ENCODE measurements at regions not wholly inside any gene's neighbourhood (a gene's known extent, or its start where the extent isn't known, plus 50 kb on each side); places are given as distances from the start of the nearest gene placed in this dataset.
"Not testable (repeated sequence)": the region's sequence is repeated elsewhere in the genome, so short reads cannot be mapped to it uniquely, and the experiment has no call there.

DNA sequence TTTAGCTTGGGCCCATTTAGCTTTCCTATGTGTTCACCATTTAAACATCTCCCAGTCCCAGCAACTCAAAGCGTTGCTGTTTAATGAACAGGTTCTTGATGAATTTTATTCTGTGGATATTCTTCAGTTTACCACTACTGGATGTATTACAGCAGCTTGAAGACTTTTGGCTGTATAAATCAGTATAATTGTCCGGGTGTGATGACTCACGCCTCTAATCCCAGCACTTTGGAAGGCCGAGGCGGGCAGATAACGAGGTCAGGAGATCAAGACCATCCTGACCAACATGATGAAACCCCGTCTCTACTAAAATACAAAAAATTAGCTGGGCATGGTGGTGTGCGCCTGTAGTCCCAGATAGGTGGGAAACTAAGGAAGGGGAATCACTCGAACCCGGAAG is 1286.7 kb upstream of the EYS start:
- not testable (repeated sequence) for DNase-seq

- no peak for DNase-seq
These were observed 1286.2 kb upstream of the EYS start for GRCh38 chr6:66993272-66993671.

DNA sequence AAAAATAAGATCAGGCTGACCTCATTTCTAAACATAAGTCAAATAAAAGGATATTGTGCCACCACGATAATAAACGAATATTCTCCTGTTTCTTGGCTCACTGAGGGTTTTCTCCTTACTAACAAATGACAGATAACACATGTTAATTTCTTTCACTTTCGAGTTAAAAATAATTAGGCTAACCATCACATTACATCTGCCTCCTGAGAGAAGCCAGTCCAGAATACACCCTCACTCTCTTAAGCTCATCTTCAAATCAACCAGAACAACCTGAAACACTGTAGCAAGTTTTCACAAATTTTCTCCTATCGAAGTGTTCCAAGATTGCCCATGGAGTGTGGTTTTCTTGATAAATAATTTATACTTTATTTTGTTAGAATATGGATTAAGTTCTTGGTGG is 1285.6 kb upstream of the EYS start:
- DNase-seq, result no peak

- no peak for DNase-seq
These were observed 1279.9 kb upstream of the EYS start for GRCh38 chr6:66986940-66987339.

- DNase-seq, result no peak
These were observed 1278.8 kb upstream of the EYS start for GRCh38 chr6:66985816-66986215.

DNA sequence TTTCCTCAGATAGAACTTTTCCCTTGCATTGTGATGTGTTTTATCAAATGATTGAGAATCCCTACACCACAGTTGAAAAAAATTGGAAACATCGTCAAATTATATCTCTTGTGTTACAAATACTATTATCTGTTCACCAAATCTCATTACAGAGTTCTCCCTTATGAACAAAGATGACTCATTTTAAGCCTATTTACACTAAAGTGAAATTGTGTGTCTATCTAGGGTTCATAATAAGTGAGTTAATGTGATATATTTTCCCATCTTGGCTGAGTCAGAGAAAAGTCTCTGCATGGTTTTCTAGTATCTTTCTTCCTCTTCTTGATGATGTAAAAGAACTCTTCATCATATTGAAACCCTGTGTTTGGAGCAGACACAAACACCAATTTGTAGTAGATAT is 1263.3 kb upstream of the EYS start:
- no peak for DNase-seq

DNA sequence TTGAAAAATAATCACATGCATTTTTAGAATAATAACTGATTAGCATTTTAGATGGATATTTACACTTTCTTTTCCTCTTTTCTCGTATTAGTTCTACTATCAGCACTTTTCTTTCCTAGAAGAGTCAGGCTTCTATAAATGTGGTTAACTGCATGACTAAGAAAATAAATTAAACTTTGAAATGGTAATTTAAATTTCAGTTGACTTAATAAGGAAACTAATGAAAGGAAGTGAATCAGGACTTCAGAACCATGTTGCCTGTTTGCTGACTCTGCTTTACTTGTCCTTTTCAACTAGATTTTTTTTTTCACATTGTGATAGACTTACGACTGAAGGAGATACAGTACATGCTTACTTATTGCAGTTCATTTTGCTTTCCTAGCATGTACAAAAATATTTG is 1258.2 kb upstream of the EYS start:
- DNase-seq, result no peak

DNA sequence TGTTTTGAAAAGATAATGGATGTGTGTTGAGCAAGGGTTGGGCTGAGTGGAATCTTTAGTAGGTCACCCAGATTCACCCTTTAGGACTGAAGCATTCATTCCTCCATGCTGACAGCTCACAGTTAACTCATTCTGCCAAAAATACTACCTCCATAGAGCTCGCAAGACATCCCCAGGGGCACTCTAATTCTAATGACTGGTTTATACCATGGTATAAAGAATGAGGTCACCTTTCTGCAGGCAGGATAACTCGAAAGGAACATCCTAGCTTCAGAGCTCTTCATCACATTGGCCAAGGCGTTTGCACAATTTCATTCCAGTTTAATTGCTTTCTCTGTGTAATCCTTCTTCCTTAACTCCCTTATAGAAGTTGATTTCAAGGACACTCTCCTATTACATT is 1257.2 kb upstream of the EYS start:
- no peak for DNase-seq

DNA sequence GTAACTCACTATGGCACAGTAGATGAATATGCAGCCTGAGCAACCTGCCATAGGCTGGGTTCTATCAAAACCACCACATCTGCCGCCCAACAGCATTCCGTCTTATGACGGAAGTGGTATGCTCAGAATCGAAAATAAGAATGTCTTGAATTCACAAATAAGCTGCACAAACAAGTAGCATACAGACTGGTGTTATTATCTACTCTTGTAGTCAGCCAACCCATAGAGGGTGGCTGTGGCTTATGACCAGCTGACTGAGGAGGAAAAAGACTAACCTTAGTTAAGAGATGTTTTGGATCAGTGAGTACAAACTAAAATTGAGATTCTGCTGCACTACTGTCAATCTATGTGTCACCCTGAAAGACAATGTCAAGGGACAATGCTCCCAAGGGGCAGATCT is 1255.1 kb upstream of the EYS start:
- no peak for DNase-seq

- no peak for DNase-seq
These were observed 1254.2 kb upstream of the EYS start for GRCh38 chr6:66961191-66961590.

DNA sequence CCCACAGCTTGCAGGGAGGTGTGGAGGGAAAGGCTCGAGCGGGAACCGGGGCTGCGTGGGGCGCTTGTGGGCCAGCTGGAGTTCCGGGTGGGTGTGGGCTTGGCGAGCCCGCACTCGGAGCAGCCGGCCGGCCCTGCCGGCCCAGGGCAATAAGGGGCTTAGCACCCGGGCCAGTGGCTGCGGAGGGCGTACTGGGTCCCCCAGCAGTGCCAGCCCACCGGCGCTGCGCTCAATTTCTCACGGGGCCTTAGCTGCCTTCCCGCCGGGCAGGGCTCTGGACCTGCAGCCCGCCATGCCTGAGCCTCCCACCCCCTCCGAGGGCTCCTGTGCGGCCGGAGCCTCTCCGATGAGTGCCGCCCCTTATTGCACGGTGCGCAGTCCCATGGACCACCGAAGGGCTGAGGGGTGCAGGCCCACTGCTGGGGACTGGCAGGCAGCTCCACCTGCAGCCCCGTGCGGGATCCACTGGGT is 1242.2 kb upstream of the EYS start:
- no peak for DNase-seq

DNA sequence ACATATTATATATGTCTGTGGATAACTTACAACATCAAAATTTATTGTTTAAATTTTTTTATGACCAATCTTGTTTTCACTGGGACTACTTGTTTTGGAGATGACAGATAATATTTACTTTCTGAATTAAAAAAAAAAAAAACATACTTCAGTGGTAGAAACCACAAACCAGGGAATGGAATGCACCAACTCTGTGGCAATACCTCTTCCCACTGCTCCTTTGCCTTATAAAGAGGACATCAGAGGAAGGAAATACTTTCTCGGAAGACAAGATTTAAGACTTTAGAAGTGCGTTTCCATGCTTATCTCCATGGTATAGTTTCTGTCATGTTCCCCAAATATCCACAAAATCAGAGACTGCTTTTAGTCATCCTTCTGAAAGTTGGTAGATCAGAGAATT is 1241.1 kb upstream of the EYS start:
- DNase-seq, result no peak

DNA sequence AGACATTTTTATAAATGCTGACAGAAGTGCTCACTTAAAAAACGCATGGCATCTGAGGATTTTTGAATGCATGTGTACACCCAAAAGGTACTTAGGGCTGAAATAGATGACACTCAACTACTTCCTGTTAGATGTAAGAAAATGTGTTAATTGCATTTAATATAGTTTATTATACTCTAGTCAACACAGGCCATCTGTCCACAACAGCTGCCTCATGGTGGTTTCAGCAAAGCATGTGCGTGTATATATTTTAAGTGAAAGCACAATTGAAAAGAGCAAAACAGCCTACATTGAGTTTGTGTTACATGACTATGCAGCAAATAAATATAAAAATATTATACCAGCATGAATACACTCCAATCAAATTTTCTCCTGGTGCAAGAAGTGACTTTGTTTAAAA is 1233.0 kb upstream of the EYS start:
- no peak for DNase-seq

DNA sequence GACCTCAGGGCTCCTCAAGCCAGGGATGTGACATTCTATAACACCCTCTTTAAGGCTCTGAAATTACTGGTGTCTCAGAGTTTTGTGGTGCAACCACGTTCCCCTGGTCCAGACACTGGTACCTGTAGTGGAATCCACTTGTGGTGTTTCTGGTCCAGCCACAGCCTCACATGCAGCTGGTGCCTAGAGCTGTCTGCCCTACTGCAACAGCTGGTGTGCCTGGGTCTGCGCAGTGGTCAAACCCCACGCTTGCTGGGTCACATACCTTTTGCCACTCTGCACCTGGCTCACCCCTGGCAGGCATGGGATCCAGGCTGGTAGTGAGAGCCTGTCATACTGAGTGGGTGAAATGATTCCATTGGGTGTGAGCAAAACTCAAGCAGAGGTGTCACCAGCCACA is 1230.2 kb upstream of the EYS start:
- DNase-seq, result no peak

- no peak for DNase-seq
These were observed 1228.6 kb upstream of the EYS start for GRCh38 chr6:66935612-66936011.

- no peak for DNase-seq
These were observed 1224.8 kb upstream of the EYS start for GRCh38 chr6:66931787-66932186.

GRCh38 chr6:66930559-66931290 is 1223.7 kb upstream of the EYS start:
- DNase-seq, result no peak

GRCh38 chr6:66926060-66926459 is 1219.0 kb upstream of the EYS start:
- no peak for DNase-seq

GRCh38 chr6:66913657-66914056 is 1206.6 kb upstream of the EYS start:
- DNase-seq, result no peak

GRCh38 chr6:66902457-66902856 is 1195.4 kb upstream of the EYS start:
- DNase-seq, result no peak

GRCh38 chr6:66900133-66901083 is 1193.4 kb upstream of the EYS start:
- no peak for DNase-seq

DNA sequence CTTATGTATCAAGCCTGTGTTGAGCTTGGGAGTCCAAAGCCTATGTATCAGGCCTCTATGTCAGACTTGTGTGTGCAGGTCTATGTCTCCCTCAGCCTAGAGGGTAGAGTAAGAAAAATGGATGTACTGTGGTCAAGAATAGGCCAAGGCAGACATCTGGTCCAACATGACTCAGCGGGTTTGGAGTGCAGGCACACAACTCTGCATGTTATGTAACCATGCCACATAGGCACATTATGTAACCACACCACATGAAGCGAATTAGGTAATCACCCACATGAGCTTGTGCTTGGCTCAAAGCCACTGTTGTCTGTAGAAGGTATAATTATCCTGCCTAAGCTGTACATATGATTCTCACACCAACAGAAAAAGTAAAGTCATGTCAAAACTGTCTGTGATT is 1190.5 kb upstream of the EYS start:
- DNase-seq, result no peak

- no peak for DNase-seq
These were observed 1189.4 kb upstream of the EYS start for GRCh38 chr6:66896415-66896814.

DNA sequence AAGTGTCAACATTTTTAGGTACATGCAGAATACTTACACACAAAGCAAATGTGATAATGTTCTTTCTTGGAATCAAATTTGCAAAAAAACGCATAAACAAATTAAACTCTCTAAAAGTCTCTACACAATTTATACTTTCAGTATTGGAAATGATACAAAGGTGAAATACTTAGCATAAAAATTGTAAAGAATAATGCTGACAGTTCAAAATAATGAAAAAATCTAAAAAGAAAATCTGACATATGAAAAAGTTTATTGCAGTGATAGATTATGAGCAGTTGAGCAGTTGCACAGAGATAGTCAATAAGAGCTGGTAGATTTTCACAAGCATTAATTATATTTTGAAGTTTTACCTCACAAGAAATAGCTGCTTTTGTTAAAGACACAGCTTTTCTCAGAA is 1176.4 kb upstream of the EYS start:
- no peak for DNase-seq

Data from activated effector memory CD4-positive, alpha-beta T cell treated with anti-CD3 and anti-CD28 coated beads, Interleukin-2, amount 50 U/mL, for 16 hours (primary cell).